ENCODE measurements at regions not wholly inside any gene's neighbourhood (a gene's known extent, or its start where the extent isn't known, plus 50 kb on each side); places are given as distances from the start of the nearest gene placed in this dataset.
"Not testable (repeated sequence)": the region's sequence is repeated elsewhere in the genome, so short reads cannot be mapped to it uniquely, and the experiment has no call there.

DNA sequence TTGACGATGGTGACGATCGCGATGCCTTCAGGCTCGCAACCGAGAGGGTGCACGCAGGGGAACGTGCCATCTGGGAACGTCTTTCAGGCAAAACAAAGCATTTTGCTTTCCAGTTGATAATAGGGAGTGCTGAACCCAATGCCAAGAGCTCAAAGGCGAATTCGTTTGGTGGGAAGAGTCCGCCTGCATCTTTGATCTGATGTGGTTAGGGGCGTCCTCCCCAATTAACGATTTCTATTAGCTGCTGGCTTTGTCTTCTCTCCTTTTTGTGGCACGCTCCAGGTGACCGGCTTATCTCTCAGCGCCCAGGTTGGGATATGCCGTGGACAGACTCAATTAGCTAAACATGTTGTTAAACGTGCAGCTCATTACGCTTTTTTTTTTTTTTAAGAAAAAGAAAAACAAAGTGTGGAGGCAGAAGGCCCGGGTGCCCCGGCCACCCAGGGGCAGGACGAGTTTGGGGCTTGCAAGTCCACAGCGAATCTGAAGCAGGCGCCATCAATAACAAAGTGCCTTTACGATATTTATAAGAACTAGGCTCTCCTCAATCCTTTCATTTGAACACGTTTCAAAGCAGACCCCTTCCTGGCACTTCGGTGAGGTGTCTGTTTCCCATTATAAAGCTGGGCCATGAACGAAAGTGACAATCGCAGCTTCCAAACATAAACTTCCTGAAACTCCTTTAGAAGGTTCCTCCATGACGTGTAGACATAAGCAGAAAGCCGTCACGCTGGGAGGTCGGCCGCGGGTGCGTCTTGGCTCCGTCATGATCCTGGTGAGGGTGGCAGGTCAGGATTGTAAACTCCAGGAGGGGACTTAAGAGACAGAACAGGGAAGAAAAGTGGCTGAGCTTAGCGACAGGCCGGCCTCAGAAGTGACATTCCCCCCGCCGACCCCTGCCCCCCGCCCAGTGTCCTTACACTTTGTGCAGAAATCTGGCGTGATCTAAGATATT lies 155.3 kb downstream of the LAT start:
- intact Hi-C loops (cut with DNase I); ATAC-seq: not testable (repeated sequence)
- DNase-seq (ENCODE audit: low spot score), result peak; percentile 56

DNA sequence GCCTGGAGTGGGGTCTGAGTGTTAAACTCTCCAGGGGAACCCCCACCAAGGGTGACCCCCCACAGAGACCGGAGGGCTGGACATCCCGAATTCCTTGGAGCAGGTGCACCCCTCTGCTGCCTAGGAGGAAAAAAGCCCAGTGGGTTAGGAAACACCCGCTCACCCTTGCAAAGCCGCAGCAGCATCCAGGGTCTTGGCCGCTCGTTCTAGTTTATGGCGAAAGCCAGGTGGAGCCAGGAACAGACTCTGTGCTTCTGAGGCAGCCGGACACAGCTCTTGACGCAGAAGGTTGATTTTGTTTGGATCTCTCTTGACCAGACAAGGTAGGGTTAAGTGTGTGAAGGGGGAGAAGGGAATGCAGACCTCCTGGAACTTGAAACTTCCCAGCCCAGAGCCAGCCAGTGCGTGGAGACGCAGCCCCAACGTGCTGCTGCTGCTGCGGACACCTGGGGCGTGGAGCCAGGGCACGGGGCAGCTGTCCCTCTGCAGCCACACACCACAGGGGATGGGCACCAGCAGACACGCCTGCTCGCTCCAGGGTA lies 154.5 kb downstream of the LAT start:
- peak; percentile 35 for ATAC-seq
- peak; percentile 55 for DNase-seq (ENCODE audit: low spot score)
- intact Hi-C loops (cut with DNase I), result no loop called here

- ATAC-seq; intact Hi-C loops (cut with DNase I): not testable (repeated sequence)
- DNase-seq (ENCODE audit: low spot score), result peak; percentile 13
These were observed 153.8 kb downstream of the LAT start for GRCh38 chr16:29138698-29139097.

- intact Hi-C loops (cut with DNase I); DNase-seq (ENCODE audit: low spot score); ATAC-seq: not testable (repeated sequence)
These were observed 153.2 kb downstream of the LAT start for GRCh38 chr16:29137894-29138662.

- DNase-seq (ENCODE audit: low spot score); intact Hi-C loops (cut with DNase I); ATAC-seq: not testable (repeated sequence)
These were observed 152.6 kb downstream of the LAT start for GRCh38 chr16:29137461-29137860.

- DNase-seq (ENCODE audit: low spot score); intact Hi-C loops (cut with DNase I); ATAC-seq: not testable (repeated sequence)
These were observed 152.1 kb downstream of the LAT start for GRCh38 chr16:29136916-29137315.

- intact Hi-C loops (cut with DNase I); DNase-seq (ENCODE audit: low spot score); ATAC-seq: not testable (repeated sequence)
These were observed 151.3 kb downstream of the LAT start for GRCh38 chr16:29136046-29136696.

DNA sequence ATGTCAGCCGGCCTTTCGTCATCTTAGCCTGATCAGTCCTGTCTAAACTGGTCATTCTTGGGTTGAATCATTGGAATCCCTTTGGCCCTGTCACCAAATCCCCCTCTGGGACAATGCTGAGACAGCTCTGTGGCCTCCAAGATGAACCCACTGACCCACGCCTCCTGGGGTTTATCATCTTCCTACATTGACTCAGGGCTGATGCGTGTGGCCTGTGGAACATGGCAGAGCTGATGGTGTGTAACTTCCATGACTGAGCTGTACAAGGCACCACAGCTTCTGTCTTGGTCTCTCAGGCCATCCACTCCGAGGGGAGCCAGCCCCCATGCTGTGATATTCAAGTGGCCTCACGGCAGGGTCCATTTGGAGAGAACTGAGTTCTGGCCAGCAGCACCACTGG lies 150.2 kb downstream of the LAT start:
- ATAC-seq; intact Hi-C loops (cut with DNase I); DNase-seq (ENCODE audit: low spot score): not testable (repeated sequence)

GRCh38 chr16:29133681-29134430 lies 149.0 kb downstream of the LAT start:
- DNase-seq (ENCODE audit: low spot score); ATAC-seq; intact Hi-C loops (cut with DNase I): not testable (repeated sequence)

DNA sequence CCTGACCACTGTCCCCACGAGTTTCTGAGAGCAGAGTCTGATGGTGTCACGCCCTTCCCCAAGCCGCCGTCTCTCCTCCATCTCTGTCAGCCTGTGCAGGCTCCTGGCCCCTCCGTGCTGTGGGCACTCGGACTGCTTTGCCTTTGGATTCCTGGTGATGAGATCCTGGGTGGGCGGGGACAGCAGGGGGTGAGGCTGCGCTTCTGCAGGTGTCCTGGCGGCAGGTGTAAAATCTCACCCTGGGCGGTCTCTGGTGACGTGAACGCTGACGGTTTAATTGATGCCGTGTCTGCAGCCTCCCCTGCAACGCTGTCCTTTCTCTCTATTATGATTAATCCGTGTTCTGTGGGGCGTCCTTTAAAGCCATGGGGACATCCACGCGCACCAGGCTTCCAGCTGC lies 148.0 kb downstream of the LAT start:
- DNase-seq (ENCODE audit: low spot score); intact Hi-C loops (cut with DNase I); ATAC-seq: not testable (repeated sequence)

- DNase-seq (ENCODE audit: low spot score); ATAC-seq; intact Hi-C loops (cut with DNase I): not testable (repeated sequence)
These were observed 147.6 kb downstream of the LAT start for GRCh38 chr16:29132444-29132843.

DNA sequence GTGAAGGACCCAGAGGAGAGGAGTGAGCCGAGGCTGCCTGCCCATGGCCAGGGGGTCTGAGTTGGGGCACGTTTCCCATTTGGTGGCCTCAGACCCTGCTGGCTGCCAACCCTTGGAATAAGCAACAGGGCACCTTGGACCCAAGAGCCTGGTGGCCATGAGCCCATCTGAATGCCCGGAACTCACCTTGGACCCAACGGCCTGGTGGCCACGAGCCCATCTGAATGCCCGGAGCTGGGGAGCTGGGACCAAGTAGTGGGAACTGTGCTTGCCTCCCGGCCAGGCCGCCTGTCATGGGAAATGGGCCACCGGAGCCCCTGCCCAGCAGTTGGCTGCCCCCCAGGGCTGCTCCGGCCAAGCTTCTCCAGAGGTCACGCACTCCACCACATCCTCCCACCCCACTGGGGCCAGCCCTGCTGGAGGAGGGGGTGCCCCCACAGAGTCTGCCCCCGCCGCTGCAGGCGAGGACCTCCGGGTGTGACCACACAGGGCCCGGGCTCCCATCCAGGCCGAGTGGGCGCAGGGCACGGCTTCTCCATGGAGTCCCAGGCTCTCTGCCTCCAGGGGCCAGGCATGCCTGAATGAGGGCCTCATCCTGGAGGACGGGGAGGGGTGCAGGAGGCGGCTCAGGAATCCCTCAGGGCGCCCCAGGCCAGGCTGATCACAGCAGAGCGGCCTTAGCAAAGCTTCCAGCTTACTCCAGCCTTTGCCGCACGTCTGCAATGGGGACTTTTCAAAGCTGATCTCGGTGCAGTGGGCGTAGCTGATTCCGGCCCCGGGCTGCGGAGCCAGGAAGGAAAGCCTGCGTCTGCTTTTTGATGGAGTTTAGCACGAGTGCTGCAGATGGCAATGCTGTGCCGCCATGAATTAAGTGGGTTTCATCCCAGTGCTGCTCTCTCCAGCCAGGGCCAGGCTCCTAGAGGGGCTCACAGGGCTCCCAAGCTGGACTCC lies 146.3 kb downstream of the LAT start:
- intact Hi-C loops (cut with DNase I), result not testable (repeated sequence)
- DNase-seq (ENCODE audit: low spot score) (peak; percentile 79), ATAC-seq (peak; percentile 51)

DNA sequence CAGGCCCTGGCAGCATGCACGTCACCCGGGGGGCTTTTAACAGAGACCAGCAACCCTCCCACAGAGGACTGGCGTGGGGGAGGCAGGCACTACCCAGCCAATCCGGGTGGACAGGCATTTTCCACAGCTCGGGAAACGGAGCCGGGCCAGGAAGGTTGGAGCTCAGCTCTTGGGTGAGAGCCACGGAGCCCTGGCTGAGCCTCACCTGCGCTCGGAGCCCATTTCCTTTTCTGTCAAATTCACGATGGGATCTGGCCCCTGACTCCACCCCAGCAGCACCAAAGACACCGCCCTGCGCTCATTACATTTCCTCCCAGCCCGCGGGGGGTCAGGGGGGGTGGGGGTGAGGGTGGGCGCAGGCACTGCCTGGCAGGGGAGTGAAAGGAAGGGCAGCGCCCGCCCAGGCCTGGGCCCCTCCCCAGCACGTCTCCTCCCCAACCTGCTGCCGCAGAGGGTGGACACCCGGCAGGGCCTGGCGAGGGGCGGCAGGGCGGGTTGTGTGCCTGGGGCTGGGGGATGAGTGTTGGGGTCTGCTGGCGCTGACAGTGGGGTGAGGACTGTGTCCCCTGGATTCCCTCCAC lies 145.4 kb downstream of the LAT start:
- DNase-seq (ENCODE audit: low spot score); intact Hi-C loops (cut with DNase I): not testable (repeated sequence)
- peak; percentile 2 for ATAC-seq

GRCh38 chr16:29129458-29130038 lies 144.7 kb downstream of the LAT start:
- intact Hi-C loops (cut with DNase I); DNase-seq (ENCODE audit: low spot score): not testable (repeated sequence)
- peak; percentile 82 for ATAC-seq

DNA sequence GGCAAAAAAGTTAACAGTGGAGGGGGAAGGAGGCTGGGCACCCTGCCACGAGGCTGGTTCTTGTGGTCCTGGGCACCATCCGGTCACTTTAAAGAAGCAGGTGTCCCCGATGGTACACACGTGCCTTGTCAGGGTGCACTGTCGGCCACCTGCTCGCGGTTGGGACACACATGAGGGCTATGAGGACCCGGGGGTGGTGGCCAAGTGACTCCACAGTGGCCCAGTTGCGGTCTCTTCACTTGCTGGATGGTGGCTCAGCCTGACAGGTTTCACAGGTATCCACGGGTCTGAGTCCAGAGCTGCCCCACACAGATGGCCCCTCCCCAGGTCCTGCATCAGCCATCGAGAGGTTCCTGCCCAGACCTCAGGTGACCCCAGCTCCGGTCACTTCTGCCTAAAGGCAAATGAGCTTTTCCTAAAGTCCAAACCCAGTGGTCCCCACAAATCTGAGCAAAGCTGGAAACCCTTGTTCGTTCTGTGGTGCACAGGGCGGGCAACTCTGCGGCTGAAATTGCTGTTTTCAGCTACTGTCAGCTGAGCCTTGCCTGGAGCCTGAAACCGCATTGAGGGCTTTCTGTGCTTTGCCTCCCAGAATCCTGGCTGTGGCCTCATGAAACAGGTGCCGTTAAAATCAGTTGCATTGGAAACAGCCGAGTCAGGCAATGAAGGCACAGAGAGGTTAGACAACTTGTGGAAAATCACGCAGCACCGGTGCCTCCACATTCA lies 144.0 kb downstream of the LAT start:
- DNase-seq (ENCODE audit: low spot score); intact Hi-C loops (cut with DNase I); ATAC-seq: not testable (repeated sequence)

All from sciatic nerve (tissue), 2 donors.